ENCODE measurements at regions not wholly inside any gene's neighbourhood (a gene's known extent, or its start where the extent isn't known, plus 50 kb on each side); places are given as distances from the start of the nearest gene placed in this dataset.

DNA sequence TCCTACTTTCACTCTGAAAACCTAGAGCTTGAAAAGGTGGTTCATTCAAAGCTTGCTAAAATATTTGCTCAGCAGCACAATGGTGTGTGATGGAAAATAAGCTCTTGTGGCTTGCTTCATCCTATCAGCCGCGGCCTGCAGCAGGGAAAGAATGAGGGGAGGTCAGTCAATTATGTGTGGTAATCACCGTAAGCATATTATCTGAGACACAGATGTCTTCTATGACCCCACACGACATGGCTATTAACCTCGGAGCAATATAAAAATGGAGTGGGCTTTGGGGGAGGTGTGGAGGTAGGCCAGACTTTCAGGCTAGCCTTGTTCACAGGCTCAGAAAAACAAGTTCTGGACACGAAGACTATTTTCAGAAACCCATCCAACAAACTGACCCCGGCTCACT, 98.4 kb upstream of the SIX3 start:
- Histone ChIP-seq H3K27me3 (replicated peaks; ENCODE audit: control insufficient read depth, insufficient read depth, low read length) (peaks cover 31% of the 10 kb centered on the region), H3K4me1 (ENCODE audit: control insufficient read depth, insufficient read depth, low read length) (no peaks in the 10 kb centered on the region), H3K9ac (ENCODE audit: low read length) (no peak overlapping the region), H3K4me3 (ENCODE audit: low read length) (no peak overlapping the region), H3K9me3 (ENCODE audit: control insufficient read depth, low read length) (no peaks in the 10 kb centered on the region), H3K36me3 (ENCODE audit: control insufficient read depth, insufficient read depth, low read length, severe bottlenecking) (no peaks in the 10 kb centered on the region)
- DNase-seq (ENCODE audit: low read depth): no peak

DNA sequence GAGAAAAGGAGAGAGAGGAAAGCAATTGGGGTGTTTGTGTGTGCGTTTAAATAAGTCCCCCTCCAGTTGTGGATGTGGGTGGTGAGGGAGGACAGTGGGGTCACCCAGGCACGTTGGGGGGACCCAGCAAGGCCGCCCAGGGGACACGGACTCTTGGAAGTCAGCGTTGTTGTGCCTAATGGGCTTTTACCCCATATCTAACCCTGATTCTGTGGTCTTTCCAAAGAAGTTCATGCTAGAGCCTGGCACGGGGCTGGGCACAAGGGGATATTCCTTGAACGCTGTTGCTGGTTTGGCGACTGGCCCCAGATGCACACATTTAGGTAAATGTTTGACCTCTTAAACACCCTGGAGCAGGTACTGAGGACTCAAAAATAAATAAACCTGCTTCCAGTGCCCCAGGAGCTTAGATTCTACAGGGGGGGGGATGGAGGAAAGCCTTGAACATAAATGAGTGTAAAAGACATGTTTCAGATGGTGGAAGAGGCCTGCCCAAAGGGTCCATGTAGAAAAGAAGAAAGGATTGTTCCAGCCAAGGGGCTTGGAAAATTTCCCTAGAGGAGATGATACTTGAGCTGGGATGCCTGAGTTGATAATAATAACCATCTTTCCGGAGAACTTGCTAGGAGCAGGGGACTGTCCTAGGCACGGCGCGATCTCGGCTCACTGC, 97.7 kb upstream of the SIX3 start:
- Histone ChIP-seq H3K4me1 (ENCODE audit: control insufficient read depth, insufficient read depth, low read length) (no peaks in the 10 kb centered on the region), H3K9ac (ENCODE audit: low read length) (no peak overlapping the region), H3K36me3 (ENCODE audit: control insufficient read depth, insufficient read depth, low read length, severe bottlenecking) (no peaks in the 10 kb centered on the region), H3K4me3 (ENCODE audit: low read length) (no peak overlapping the region), H3K9me3 (ENCODE audit: control insufficient read depth, low read length) (no peaks in the 10 kb centered on the region), H3K27me3 (replicated peaks; ENCODE audit: control insufficient read depth, insufficient read depth, low read length) (peaks cover 36% of the 10 kb centered on the region)
- no peak for DNase-seq (ENCODE audit: low read depth)

DNA sequence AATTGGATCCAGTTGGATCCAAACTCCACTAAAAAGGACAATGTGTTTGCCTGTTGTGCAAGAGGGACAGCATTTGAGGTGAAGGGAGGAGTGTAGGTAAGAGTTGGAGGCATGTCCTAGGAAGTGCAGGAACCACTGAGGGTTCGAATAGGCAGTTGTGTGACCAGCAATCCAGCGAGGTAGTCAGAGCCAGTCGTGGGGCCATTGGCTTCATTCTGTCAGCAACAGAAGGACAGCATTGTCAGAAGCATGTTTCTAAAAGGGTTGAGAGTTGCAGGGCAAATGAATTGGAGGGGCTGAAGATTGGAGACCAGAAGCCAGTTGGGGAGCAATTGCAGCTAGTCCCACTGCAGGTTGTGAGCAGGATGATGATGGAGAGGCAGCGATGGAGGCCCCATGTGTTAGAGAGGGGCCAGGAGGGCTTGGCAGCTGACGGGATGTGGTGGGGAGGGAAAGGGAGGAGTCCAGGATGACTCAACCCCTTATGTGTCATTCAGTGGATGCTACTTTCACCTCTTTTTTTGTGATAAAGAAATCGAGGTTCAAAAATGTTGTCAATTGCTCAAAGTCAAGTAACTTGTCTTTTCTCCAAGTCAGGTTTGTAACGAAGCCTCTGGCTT, 96.7 kb upstream of the SIX3 start:
- H3K4me3 ChIP-seq (ENCODE audit: low read length): no peak overlapping the region
- no peak overlapping the region for H3K9ac ChIP-seq (ENCODE audit: low read length)
- H3K36me3 ChIP-seq (ENCODE audit: control insufficient read depth, insufficient read depth, low read length, severe bottlenecking): no peaks in the 10 kb centered on the region
- H3K27me3 ChIP-seq (replicated peaks; ENCODE audit: control insufficient read depth, insufficient read depth, low read length): peaks cover 46% of the 10 kb centered on the region
- no peaks in the 10 kb centered on the region for H3K9me3 ChIP-seq (ENCODE audit: control insufficient read depth, low read length)
- H3K4me1 ChIP-seq (ENCODE audit: control insufficient read depth, insufficient read depth, low read length): no peaks in the 10 kb centered on the region
- DNase-seq (ENCODE audit: low read depth): no peak

DNA sequence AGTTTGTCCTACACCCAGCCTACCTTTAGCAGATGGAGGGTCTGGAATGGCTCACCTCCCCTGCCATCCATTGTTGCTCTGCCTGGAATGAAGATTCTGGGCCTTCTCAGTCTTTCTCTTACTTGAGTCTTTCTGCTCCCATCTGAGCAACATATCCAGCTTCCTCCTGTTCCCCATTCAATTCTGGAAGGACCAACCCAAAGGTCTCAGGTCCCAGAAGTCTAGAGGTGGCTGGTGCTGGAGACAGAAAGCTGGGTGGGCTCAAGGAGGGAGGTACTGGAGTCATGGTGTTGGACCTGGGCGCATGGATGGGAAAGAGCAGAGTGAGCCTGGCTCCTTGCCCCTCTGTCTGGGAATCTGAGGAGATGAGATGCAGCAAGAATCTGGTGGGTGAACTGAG, 93.5 kb upstream of the SIX3 start:
- no peak overlapping the region for H3K4me3 ChIP-seq (ENCODE audit: low read length)
- H3K9me3 ChIP-seq (ENCODE audit: control insufficient read depth, low read length): no peaks in the 10 kb centered on the region
- H3K9ac ChIP-seq (ENCODE audit: low read length): no peak overlapping the region
- no peak for DNase-seq (ENCODE audit: low read depth)
- no peaks in the 10 kb centered on the region for H3K36me3 ChIP-seq (ENCODE audit: control insufficient read depth, insufficient read depth, low read length, severe bottlenecking)
- H3K4me1 ChIP-seq (ENCODE audit: control insufficient read depth, insufficient read depth, low read length): no peaks in the 10 kb centered on the region
- H3K27me3 ChIP-seq (replicated peaks; ENCODE audit: control insufficient read depth, insufficient read depth, low read length): peaks cover 40% of the 10 kb centered on the region

DNA sequence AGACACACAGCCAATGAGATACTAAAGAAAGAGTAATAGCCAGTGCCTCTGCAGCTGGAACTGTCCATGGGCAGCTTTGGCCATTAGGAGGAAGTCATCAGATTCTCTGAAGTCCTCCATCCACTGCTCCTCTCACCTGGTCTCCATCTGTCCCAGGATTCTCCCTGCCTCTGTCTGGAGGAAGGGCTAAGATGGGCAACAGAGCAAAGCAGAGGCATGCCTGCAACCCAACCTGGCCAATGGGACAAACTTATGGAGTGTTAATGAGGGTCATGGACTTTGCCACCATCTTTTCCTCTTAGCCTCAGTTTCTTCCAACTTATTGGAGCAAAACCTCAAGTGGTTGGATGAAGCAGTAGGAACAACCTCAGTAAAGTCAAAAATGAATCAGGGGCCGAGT, 91.5 kb upstream of the SIX3 start:
- Histone ChIP-seq H3K27me3 (replicated peaks; ENCODE audit: control insufficient read depth, insufficient read depth, low read length) (peaks cover 35% of the 10 kb centered on the region), H3K4me3 (ENCODE audit: low read length) (no peak overlapping the region), H3K36me3 (ENCODE audit: control insufficient read depth, insufficient read depth, low read length, severe bottlenecking) (no peaks in the 10 kb centered on the region), H3K9ac (ENCODE audit: low read length) (no peak overlapping the region), H3K4me1 (ENCODE audit: control insufficient read depth, insufficient read depth, low read length) (no peaks in the 10 kb centered on the region), H3K9me3 (ENCODE audit: control insufficient read depth, low read length) (no peaks in the 10 kb centered on the region)
- DNase-seq (ENCODE audit: low read depth): no peak

DNA sequence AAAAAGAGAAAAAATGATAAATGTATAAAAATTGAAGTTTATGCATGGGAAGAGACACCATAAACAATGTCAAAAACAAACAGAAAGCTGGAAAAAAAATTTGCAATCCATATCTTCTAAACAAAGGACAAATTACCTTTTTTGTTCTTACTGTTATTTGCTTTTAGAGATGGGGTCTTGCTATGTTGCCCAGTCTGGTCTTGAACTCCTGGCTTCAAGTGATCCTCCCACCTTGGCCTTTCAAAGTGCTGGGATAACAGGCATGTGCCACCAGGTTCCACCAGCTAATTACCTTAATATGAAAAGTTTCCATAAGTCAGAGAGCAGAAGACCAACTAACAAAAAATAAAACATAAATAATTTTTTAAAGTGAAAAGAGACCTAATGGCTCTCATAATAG, 90.0 kb upstream of the SIX3 start:
- no peak for DNase-seq (ENCODE audit: low read depth)
- Histone ChIP-seq H3K27me3 (replicated peaks; ENCODE audit: control insufficient read depth, insufficient read depth, low read length) (peaks cover 38% of the 10 kb centered on the region), H3K9ac (ENCODE audit: low read length) (no peak overlapping the region), H3K4me1 (ENCODE audit: control insufficient read depth, insufficient read depth, low read length) (no peaks in the 10 kb centered on the region), H3K9me3 (ENCODE audit: control insufficient read depth, low read length) (no peaks in the 10 kb centered on the region), H3K4me3 (ENCODE audit: low read length) (no peak overlapping the region), H3K36me3 (ENCODE audit: control insufficient read depth, insufficient read depth, low read length, severe bottlenecking) (no peaks in the 10 kb centered on the region)

DNA sequence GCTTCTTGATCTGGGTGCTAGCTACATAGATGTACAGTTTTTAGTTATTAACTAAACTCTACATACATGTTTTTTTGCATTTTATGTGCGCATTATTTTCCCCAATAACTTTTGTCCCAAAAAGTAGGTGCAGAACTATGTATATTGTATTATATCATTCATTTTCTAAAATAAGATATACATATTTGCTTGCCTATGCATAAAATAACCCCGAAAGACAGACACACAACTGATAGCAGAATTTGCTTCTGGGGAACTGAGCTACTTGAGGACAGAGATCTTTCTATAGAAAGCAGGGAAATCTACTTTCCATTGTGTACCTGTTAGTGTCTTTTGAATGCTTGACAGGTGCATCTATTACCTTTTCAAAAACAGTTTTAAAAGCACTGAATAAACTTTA, 88.9 kb upstream of the SIX3 start:
- H3K4me3 ChIP-seq (ENCODE audit: low read length): no peak overlapping the region
- peaks cover 36% of the 10 kb centered on the region for H3K27me3 ChIP-seq (replicated peaks; ENCODE audit: control insufficient read depth, insufficient read depth, low read length)
- no peaks in the 10 kb centered on the region for H3K9me3 ChIP-seq (ENCODE audit: control insufficient read depth, low read length)
- no peaks in the 10 kb centered on the region for H3K36me3 ChIP-seq (ENCODE audit: control insufficient read depth, insufficient read depth, low read length, severe bottlenecking)
- no peaks in the 10 kb centered on the region for H3K4me1 ChIP-seq (ENCODE audit: control insufficient read depth, insufficient read depth, low read length)
- no peak for DNase-seq (ENCODE audit: low read depth)
- no peak overlapping the region for H3K9ac ChIP-seq (ENCODE audit: low read length)

DNA sequence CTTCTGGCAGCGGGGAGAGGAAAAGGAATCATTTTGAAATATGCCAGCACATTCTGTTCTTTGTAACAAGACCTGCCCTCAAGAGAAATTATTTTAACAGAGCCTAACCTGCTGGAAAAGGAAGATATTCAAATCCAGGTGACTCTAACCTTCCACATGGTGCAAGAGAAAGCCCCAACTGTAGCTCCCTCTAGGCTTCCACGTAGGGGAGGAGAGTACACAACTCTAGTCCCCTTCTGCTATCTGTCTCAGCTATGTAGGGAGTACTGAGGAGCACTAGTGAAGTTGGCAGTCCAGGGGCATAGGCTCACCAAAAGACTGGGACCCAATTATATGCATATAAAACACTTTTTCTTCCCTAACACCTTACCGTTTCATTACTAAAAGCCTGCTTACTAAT, 82.2 kb upstream of the SIX3 start:
- peaks cover 45% of the 10 kb centered on the region for H3K27me3 ChIP-seq (replicated peaks; ENCODE audit: control insufficient read depth, insufficient read depth, low read length)
- no peak overlapping the region for H3K4me3 ChIP-seq (ENCODE audit: low read length)
- peaks cover 24% of the 10 kb centered on the region for H3K9me3 ChIP-seq (ENCODE audit: control insufficient read depth, low read length)
- H3K4me1 ChIP-seq (ENCODE audit: control insufficient read depth, insufficient read depth, low read length): no peaks in the 10 kb centered on the region
- H3K9ac ChIP-seq (ENCODE audit: low read length): no peak overlapping the region
- DNase-seq (ENCODE audit: low read depth): no peak
- no peaks in the 10 kb centered on the region for H3K36me3 ChIP-seq (ENCODE audit: control insufficient read depth, insufficient read depth, low read length, severe bottlenecking)

DNA sequence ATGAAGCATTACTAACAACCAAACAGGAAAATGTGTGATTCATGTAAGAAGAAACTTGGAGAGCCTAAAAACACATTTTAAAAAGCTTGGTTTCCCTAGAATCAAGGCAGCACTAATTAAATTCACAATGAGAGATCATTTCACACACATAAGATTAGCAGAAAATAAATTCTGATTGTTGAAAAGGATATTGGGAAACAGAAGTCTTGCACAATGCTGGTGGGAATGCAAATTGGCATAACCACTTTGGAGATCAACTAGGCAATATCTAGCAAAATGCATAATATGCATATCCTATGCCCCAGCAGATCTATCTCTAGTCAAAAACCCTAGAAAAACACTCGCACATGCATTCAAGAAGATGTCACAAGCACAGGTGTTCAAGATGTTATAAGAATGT, 75.3 kb upstream of the SIX3 start:
- peaks cover 14% of the 10 kb centered on the region for H3K9me3 ChIP-seq (ENCODE audit: control insufficient read depth, low read length)
- no peaks in the 10 kb centered on the region for H3K4me1 ChIP-seq (ENCODE audit: control insufficient read depth, insufficient read depth, low read length)
- peaks cover 38% of the 10 kb centered on the region for H3K27me3 ChIP-seq (replicated peaks; ENCODE audit: control insufficient read depth, insufficient read depth, low read length)

DNA sequence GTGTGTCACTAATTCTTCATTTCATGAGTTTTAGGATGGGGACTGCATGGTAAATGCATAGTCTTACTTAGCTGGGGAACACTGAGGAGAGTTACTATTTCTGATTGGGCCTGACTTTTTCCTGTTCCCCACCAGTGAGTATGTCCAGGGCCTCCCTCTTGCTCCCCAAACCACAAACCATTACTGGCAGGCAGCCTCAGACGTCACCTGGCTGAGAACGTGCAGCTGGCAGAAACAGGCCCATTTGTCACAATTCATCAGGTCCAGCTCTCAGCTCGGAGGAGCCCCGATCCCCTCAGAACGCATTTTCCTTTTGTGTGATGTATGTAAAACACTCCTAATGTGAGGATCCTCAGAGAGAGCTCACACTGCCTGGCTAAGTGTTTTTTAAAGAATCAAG, 71.7 kb upstream of the SIX3 start:
- Histone ChIP-seq H3K4me3 (ENCODE audit: low read length) (no peak overlapping the region), H3K4me1 (ENCODE audit: control insufficient read depth, insufficient read depth, low read length) (no peaks in the 10 kb centered on the region), H3K9ac (ENCODE audit: low read length) (no peak overlapping the region), H3K9me3 (ENCODE audit: control insufficient read depth, low read length) (peaks cover 6% of the 10 kb centered on the region), H3K27me3 (replicated peaks; ENCODE audit: control insufficient read depth, insufficient read depth, low read length) (peaks cover 47% of the 10 kb centered on the region), H3K36me3 (ENCODE audit: control insufficient read depth, insufficient read depth, low read length, severe bottlenecking) (no peaks in the 10 kb centered on the region)
- no peak for DNase-seq (ENCODE audit: low read depth)

More for the DNA sequence above, 75.3 kb upstream of the SIX3 start:
- no peaks in the 10 kb centered on the region for H3K36me3 ChIP-seq (ENCODE audit: control insufficient read depth, insufficient read depth, low read length, severe bottlenecking)
- no peak overlapping the region for H3K4me3 ChIP-seq (ENCODE audit: low read length)
- no peak overlapping the region for H3K9ac ChIP-seq (ENCODE audit: low read length)
- DNase-seq (ENCODE audit: low read depth): no peak

DNA sequence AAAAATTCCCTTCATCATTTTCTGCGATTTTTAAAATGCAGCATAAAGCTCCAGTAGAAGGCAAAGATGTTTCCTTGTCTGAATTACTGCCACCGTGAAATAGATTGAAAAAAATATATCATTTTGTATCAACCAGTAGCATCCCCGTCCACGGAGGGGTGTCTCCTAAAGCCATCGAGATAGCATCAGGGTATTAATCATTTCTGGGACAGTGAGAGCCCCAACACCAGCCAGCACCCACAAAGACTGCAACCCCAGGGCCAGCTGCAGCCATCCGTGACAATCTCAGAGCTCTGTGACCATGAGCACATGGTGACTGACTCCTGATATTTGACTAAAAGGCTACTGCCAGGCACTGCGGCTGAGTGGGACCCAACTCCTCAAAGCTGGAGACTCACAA, 64.1 kb upstream of the SIX3 start:
- no peak for DNase-seq (ENCODE audit: low read depth)
- H3K36me3 ChIP-seq (ENCODE audit: control insufficient read depth, insufficient read depth, low read length, severe bottlenecking): no peaks in the 10 kb centered on the region
- H3K9me3 ChIP-seq (ENCODE audit: control insufficient read depth, low read length): peaks cover 14% of the 10 kb centered on the region
- H3K4me3 ChIP-seq (ENCODE audit: low read length): no peak overlapping the region
- H3K4me1 ChIP-seq (ENCODE audit: control insufficient read depth, insufficient read depth, low read length): no peaks in the 10 kb centered on the region
- peaks cover 60% of the 10 kb centered on the region for H3K27me3 ChIP-seq (replicated peaks; ENCODE audit: control insufficient read depth, insufficient read depth, low read length)
- H3K9ac ChIP-seq (ENCODE audit: low read length): no peak overlapping the region

All from adipocyte (in vitro differentiated cells).